Esophagus mucosa (tissue), 1 donor: ENCODE measurements at regions not wholly inside any gene's neighbourhood (a gene's known extent, or its start where the extent isn't known, plus 50 kb on each side); places are given as distances from the start of the nearest gene placed in this dataset.
A peak's percentile ranks its signal among the peaks of the same experiment; 100 is the strongest.

Experiments
- ATAC-seq: fragments of 200-7000 bp; cut with Tn5 transposase; one replicate; pipeline ENCODE4 v1.9.1; 2020
- donor health status: DM: yes; HTN: yes; CAD: no.

DNA sequence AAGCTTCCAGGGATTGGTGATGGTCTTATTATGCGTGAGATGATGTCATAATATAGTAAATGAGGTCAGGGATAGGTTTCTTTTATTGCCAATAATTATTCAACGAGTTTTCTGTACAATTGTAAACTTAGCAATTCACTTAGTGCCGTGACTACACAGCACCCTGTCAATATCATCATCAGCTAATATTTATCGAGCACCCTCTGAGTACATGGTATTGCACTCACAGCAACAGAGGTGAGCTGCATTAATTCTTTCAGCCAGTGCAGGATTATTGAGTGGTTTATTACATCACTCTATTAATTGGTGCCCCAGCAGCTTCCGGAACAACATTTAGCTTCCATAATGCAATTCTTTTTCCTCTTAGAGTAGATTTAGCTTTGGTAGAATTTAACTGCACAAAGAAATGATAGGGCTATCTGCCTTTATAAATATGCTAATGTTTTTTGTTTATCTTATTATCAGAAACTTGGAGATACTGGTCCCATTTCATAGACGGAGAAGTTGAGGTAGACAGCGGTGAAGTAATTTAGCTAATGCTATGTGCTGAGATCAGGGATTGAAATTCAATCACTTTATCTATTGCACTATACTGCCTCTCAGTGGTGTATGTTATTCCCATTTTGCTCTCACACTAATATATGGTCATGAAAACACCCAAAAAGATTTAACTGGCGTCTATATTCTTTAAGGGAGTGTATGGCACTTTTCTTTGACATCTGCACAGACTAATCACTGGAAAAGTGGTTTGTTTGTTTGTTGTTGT, 726.1 kb upstream of the WWC1 start:
- peak; percentile 38 for ATAC-seq

DNA sequence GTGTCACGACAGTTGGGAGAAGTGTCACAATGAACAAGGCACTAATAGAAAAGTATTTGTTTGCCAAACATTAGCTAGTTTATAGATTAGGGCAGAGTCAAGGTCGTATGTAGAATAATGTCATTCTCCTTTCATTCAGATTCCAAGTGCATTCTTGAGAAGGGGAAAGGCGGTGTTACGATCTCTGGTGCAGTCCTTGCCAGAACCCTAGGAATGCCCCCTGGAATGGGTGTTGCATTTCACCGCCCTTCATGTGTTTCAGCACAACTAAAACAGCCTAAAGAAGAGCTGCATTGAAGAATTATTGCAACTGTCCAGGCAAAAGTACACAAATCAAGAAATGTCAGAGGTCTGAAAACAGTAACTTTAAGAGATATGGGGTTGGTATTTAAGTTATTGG, 721.0 kb upstream of the WWC1 start:
- no peak for ATAC-seq

DNA sequence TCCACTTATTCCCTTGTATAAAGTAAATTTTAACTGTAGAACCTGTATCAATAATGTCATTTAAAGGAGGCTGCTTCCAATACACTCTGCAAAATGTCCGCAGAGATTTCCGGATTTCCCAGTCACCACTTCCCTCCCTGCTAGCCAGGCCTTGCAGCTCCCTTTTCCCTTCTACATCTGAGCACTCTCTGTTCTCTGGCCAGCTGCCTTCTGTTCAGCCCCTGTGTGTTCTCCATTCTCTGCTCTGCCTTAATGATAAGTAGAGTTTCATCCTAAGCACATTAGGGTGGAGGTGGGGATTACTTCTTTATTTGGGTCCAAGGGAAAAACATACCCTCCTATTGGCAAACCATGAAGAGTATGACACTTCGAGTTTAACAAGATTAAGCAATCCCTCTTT, 719.6 kb upstream of the WWC1 start:
- ATAC-seq, result no peak

DNA sequence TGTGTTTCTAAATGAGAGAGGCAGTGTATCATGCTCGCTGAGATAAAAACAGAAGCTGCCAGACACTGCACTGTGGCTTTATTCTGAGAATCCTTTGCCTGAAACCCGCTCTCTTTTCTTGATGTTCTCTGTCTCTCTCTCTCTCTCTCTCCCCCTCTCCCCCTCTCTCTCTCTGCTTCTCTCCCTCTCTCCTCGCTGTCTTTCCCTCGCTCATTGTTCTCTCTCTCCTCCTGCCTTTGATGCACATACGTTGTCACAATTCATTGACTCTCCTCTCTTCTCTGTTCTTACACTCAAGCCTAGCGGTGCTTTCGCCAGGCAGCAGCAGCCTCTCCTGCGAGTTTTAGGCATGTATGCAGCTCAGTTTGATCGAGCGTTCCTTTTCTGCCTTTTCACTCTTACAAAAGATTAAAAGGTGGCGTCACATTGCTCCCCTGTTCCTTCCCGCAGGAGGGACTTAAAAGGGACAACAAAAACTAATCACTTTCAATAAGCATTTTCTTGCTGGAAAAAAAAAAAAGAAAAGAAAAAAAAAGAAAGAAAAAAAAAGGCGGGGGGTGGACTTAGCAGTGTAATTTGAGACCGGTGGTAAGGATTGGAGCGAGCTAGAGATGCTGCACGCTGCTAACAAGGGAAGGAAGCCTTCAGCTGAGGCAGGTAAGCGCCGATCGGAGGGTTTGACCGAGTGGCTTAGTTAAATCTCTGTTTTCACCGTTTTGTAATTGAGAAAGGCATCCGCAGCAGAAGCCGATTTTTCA, 717.9 kb upstream of the WWC1 start:
- ATAC-seq, result peak; percentile 52

DNA sequence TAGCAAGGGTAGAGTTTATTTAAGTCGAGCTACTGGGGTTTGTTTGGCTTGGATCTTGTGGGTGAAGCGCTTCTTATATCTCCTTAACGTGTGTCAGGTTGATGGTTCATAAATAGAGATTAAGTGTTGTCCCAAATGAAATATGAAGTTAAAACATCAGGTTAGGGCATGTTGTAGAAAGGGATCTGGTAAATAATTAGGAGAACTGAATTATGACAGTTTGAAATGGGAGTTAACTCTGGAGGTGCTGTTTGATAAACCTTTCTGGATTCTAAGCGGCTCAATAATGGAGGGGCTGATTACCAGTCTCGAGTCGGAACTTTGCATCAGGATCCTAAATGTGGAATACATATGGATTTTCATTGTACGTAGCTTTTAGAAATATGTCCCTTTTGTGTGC, 717.0 kb upstream of the WWC1 start:
- no peak for ATAC-seq

DNA sequence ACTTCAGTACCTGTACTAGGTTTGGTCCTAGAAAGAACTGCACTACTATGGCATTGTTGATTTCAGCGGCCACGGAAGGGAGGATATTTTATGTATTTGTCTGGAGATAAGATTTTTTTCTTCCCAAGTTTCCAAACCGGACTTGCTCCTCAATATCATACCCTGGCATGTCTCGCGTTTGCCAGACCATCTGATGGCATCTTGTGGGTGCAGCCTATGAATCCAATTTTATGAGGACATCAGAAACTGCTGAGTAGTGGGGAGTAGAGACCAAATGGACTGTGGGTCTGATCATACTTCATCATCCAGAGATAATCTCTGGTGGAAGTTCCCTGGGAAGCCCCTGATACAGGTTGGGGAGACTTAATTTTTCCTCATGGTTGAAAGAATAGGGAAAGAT, 716.1 kb upstream of the WWC1 start:
- ATAC-seq, result no peak

DNA sequence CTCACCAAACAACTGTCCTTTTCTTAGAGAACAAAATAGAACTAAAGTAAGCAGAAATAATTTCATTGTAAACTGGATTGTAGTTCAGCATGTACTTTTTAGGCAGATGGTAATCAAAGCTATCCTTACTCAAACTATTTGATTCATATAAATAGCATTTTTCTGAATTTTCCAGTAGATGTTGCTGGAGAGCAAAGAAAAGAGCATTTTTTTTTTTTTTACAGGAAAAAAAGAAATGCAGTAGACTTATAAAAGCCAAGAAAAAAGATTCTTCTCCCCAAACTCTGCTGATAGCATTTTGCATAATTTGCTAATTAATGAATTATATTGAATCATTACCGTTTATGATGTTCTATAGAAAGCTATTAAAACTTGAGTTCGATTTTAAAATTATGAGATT, 715.3 kb upstream of the WWC1 start:
- no peak for ATAC-seq

DNA sequence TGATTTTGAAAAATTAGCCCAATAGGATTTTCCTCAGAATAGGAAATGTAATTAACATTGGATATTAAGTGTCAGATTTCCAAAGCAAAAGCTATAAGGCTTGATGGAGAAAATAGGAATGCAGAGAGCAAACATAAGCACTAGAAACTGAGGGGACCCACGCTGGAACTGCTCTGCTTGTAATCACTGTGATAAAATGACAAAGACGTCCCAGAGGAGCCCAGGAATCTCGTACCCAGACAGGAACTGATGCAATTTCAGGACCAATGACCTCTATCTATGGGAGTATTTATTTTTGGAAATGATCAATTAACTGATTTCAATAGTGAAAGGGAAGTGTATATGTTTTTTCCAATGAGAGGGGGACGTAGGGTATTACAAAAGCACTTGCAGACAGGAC, 714.5 kb upstream of the WWC1 start:
- ATAC-seq, result no peak

DNA sequence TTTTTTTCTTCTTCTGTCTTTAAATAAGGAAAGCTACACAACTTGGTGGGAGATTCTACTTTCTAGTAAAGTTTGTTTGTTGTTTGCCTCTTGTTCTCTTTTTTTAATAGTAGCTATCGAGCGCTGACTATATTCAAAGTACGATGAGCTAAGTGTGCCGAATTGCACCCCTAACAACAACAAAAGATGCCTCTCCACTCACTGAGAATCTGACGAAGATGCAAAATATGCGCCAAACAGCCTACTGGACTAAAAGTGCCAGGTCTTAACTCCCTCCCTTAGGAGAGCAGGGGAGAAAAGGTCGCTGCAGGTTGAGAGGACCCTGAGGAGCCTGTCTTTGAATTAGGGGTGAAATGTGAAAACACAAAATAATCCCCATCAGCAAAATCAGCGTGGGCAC, 713.8 kb upstream of the WWC1 start:
- ATAC-seq, result no peak

DNA sequence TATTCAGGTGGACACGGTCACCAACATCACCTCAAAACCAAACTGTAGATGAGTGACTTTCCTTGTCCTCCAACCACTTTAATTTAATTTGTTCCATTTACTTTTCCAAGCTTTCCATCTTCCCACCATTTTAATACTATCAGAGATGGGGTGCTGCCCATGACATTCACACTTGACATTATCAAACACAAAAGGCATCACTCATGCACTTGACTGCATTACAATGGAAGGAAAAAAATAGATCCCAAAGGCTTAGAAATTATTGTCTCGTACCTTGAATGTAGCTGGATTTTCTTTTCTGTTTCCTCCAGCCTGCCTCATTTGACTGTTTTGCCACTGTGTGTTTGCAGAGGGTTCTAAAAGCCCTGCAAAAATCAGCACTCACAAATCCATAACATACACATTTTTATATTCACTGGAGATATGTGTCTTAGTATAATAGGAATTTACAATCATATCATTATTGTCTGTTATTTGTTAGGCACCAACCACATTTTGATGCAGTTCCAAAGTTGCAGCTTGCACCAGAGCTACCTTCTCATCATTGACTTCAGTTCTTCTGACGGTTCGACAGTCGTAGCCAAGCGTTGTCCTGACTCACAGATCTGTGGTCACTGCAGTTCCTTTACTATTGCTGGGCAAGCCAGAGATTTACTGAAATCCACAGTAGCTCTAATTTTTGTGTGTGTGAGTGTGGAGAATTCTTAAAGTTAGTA, 712.3 kb upstream of the WWC1 start:
- ATAC-seq, result no peak

DNA sequence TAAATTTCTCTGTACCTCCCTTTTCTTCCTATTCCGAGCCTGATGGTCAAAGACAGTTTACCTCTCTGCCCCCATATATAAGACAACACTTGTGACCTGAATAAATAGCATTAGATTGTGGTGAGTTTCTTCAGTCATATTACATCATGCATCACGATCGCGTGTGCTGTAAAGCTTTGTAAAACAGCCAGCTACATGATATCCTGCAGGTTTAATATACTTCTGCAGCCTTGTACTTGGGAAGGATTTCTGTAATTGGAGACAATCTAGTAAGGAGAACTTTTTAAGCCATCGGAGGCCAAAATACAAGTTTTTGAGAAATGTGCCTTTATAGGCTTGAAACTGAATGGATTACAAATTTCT, 711.8 kb upstream of the WWC1 start:
- no peak for ATAC-seq

DNA sequence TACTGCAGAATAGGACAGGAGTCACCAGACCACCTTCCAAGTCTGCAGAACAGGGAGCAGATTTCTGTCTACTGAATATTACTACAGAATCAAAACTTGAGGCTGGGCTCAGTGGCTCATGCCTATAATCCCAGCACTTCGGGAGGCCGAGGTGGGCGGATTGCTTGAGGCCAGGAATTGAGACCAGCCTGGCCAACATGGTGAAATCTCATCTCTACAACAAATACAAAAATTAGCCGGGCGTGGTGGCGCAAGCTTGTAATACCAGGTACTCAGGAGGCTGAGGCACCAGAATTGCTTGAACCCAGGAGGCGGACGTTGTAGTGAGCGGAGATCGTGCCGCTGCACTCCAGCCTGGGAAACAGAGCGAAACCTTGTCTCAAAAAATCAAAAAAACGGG, 710.8 kb upstream of the WWC1 start:
- no peak for ATAC-seq

DNA sequence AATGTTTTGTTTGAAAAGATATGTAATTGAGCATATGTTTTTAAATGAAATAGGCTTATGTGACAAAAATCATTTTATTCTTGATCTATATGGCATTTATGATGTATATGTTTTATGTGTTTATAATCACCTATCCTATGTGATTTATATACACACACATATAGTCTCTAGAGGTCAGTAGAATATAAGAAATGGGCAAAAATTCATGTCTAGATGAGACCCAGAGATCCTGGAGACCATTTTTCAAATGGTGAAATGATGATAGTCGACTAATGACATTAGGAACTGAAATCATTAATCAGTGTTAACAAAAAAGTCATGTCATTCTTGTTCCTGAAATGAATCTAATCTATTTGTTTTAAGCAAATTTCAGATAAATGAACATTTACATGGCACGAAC, 709.2 kb upstream of the WWC1 start:
- no peak for ATAC-seq

DNA sequence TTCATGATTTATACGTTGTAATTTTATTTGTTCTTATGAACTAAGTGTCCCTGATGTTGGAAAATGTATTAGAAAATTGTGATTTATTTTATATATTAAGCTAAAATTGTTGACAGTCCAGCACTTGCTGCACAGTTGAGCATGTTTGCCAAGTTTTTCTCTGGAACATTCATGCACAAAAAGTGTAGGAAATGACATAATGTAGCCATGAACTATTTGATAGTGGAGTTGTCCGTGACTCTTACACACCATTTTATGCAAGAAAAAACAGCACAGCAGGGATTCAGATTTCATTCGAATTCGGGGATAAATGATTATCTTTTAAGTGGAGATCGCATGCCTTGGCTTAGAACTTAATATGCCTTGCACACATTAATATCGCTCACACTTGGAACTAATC, 708.6 kb upstream of the WWC1 start:
- ATAC-seq, result no peak

DNA sequence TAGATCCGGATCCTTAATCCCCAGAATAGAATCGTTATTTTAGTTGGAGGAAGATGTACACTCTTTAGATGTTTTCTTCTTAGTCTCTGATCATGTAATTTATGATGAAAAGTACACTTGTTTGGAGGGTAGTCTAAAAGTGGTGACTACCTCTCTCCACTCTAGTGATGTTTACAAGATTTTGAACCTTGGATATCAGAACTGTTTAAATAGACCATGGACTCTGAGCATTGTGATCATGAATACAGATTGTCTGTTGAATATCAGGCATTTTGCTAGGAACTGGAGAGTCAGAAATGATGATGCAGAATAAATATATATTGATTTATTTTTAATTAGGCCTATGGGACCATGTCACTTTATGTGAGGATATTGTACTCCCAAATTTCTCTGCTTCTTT, 706.3 kb upstream of the WWC1 start:
- ATAC-seq, result no peak

DNA sequence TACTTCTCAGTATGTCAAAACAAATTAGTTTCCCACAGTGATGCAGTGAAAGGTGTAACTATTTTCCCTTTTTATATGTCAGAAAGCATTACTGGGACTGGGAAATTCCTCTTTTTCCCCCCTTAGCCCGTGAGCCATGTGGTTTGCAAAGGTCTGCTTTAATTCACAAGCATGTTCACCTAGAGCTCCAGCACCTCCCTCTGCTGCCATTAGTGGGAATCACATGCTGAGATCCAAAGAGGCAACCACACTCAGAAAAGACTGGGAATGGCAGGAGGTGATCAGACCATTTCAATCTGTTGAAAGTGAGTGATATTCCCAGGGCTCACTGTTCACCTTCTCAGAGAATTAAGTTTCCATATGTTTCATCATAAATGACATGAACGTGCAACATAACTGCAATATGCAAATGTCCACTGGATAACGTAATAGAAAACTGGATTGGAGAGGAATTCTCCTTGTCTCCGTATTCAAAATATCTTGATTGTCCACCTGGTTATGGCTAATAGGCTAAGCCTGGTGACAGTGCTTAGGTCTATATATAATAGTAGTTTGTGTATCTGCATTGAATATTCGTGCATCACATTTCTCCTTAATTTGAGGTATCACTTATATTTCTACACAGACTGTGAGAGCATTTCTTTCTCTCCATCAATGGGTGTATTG, 703.5 kb upstream of the WWC1 start:
- no peak for ATAC-seq

DNA sequence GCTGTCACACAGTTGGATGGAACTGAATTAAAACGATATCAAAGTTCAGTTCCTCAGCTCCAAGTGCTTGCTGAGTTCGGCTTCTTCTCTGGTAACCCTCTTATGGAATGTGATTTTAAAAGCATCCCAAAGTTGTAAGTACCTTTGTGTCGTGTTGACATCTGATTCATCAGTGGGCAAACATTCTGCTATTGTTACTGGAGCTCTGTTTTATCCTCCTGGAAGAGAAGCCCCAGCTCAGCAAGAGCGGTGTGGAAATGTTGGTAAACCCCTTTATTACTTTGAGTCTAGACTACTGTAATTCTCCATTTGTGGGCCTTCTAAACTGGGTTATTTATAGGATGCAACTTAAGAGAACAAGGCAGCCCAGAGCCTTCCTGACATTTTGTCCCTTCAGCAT, 699.3 kb upstream of the WWC1 start:
- no peak for ATAC-seq

DNA sequence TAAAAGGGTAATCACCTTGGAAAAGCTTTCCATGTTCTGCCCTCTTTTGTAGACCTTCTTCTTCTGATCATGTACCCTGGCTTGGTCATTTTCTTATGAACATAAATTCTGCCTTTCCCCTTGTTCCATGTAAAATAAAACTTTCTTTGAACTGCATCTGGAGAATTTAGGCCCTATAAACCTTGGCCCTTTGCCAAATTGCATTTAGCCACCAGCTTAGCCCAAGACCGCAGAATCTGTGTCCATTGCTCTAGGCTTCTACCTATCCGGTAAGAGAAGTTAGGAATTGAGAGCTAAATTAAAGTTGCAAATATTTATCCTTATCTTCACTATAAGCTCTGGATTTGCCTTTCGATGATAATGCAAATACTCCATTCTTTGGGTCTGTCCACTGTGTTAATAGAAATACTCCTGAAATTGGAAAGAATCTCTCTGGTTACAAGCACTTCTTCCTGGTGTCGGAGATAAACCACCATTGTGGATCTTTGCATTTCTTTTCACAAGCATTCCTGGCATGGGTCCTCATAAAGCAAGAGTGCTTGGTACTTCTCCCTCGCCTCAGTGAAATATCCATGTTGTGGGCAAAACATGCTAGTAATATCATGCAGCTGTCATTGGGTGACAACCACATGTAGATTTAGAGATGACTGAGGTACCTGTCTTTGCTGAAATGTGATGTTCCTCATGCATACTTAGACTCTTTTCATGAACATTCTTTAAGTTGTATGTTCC, 698.0 kb upstream of the WWC1 start:
- no peak for ATAC-seq

DNA sequence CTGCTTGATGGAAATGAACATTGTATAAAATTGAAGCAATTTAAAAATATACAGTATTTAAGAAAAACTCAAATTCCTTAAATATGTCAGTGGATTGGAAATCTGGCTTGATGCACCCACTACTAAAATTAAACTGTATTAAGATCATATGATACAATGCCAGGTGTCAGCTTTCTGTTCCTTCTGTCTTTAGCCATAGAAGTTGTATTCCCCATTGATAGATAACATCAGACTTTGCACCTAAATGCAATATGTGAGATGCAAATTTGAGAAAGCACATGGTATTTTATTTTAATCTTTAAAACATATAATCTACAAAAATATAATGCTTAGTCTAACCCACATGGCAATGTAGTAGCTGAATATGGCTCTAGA, 697.4 kb upstream of the WWC1 start:
- no peak for ATAC-seq

DNA sequence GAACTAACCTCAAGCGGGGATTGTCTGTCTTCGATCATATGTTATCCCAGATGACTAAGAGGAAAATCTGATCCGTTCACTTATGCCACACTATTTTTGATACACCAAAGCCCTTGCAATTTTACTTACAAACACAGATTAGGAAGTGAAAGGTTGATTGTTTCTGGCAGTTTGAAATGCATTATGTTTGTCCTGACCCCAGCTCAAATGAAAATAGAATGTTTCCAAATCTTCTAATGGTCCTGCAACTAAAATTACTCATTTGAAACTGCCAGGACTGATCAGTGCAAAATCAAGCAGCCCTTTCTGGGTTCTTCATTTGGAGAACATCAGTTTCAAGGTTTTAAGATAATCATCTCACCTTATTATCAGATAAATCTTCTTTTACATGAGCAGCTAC, 696.7 kb upstream of the WWC1 start:
- ATAC-seq, result no peak

DNA sequence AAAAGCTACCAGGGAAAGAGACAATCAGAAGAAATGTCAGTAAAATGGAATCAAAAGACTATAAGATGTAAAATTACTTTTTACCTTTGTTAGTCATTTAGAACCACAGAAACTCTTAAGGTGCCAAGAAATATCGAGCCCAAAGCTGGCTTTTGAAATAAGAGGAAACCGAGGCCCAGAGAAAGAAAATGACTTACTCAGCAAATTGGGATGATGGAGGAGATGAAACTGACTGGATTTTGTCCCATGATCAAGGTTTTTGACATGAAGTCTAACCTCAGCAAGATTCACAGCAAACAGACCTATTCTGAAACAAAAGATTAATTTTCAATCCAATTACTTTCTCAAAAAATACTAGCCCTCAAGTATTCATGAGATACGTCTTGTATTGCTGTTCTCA, 696.2 kb upstream of the WWC1 start:
- ATAC-seq, result no peak

DNA sequence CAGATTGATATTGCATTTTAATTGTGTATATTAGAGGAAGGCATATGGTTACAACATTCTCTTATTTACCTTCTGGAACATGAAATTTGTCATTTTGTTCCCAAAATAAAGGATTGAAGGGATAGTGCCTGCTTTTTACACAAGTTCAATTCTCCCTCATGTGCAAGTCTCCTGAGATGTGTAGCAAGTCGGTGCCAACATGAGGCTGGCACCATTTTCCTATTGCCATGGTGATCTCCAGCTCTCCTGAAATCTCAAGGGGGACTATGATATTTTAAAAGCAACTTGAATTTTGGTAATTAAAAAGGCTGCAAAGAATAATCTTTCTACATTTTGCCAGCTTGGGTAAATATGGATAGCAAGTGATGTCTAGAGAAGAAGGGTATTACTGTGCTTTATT, 693.3 kb upstream of the WWC1 start:
- ATAC-seq, result no peak

DNA sequence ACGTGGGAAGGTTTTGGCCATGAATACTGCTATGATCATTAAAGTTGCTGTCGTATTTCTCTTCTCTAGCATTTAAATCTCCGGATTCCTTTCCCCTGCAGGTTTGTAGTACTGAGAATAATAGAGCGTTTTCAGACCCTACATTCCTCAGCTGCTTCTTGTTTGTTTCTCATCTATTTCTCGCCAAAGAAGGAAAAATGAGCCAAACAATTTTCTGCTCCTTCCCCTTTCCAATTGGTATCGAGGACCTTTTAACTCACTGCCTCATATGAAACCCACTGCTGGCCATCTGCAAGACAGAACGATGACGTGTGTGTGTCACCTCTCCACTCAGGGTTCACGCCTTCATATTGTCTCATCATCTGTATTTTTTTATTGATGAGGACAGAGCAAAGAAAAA, 689.4 kb upstream of the WWC1 start:
- ATAC-seq, result no peak
